Endothelial cell of umbilical vein (primary cell): ENCODE measurements at regions not wholly inside any gene's neighbourhood (a gene's known extent, or its start where the extent isn't known, plus 50 kb on each side); places are given as distances from the start of the nearest gene placed in this dataset.

Experiments used
- BruUV-seq: library from RNA; stranded (reverse); fragments of 400-500 nt; replicated peaks from 2 replicates; lab custom pipeline; 2021; lab: Mats Ljungman, UMichigan
- CTCF ChIA-PET: fragments of 300-600, 350-600 bp; sonication (Branson Sonifier 250); formaldehyde crosslinking; loops from one replicate; lab custom pipeline; 2021; ENCODE audit warnings: antibody characterized with exemption, inconsistent platforms; lab: Charles Lee
- POLR2A ChIA-PET: fragments of 300-600, 350-600 bp; sonication (Branson Sonifier 250); formaldehyde crosslinking; loops from one replicate; lab custom pipeline; 2021; ENCODE audit warnings: antibody characterized with exemption, inconsistent platforms; lab: Charles Lee
- DNase-seq: peaks from one replicate; pipeline ENCODE4 v3.0.0-alpha.2; 2011; ENCODE audit warnings: low read depth, low spot score
- FAIRE-seq: peaks from 2 replicates; lab custom pipeline; 2011; peaks lifted over from hg19 to GRCh38; lab: Jason Lieb, UNC
- H2AFZ ChIP-seq: 2 replicates; pipeline ENCODE4 v1.6.0; 2012; ENCODE audit warnings: low read depth, low read length, control low read depth, inconsistent platforms
- H3K27ac ChIP-seq: 2 replicates; pipeline ENCODE4 v1.5.1; 2011; ENCODE audit warnings: low read depth, mild to moderate bottlenecking, control low read depth, low read length, moderate library complexity; ENCODE audit not compliant: insufficient read depth
- H3K27me3 ChIP-seq, 2 experiments: 2 replicates each; pipeline versions ENCODE4 v1.6.0 to v1.6.1; 2011; ENCODE audit warnings: low read length in 2 of 2, mixed read lengths in 1 of 2; ENCODE audit not compliant: control insufficient read depth in 2 of 2, insufficient read depth in 2 of 2
- H3K36me3 ChIP-seq, 2 experiments: 2 replicates in 1 of 2; 3 replicates in 1 of 2; pipeline ENCODE4 v1.5.1; 2011; ENCODE audit warnings: low read length in 2 of 2, mild to moderate bottlenecking in 1 of 2, moderate library complexity in 1 of 2; ENCODE audit not compliant: control insufficient read depth in 2 of 2, insufficient read depth in 2 of 2; ENCODE audit errors: extremely low read depth in 1 of 2
- H3K4me1 ChIP-seq: 3 replicates; pipeline ENCODE4 v1.5.1; 2011; ENCODE audit warnings: mild to moderate bottlenecking, low read length; ENCODE audit not compliant: control insufficient read depth, insufficient read depth; ENCODE audit errors: extremely low read depth
- H3K4me2 ChIP-seq: 2 replicates; pipeline ENCODE4 v1.6.1; 2011; ENCODE audit warnings: low read length, control low read depth, mixed read lengths; ENCODE audit not compliant: insufficient read depth
- H3K4me3 ChIP-seq, 3 experiments: fragments of 200-600 bp in 1 of 3; sonication (generic), shearing (Covaris generic) in 1 of 3; replicated peaks in 1 of 3; 2 replicates each; pipeline ENCODE4 v1.5.1; 2011 to 2016; ENCODE audit warnings: control low read depth in 3 of 3, low read length in 3 of 3, mild to moderate bottlenecking in 2 of 3, inconsistent platforms in 1 of 3, low read depth in 1 of 3, moderate library complexity in 1 of 3; ENCODE audit not compliant: insufficient read depth in 1 of 3
- H3K79me2 ChIP-seq: 2 replicates; pipeline ENCODE4 v1.6.0; 2012; ENCODE audit warnings: low read length, inconsistent platforms; ENCODE audit not compliant: control insufficient read depth, insufficient read depth
- H3K9ac ChIP-seq: replicated peaks from 2 replicates; pipeline ENCODE3; 2011; ENCODE audit warnings: low read length, control low read depth; ENCODE audit not compliant: insufficient read depth; ENCODE audit errors: extremely low read depth
- H3K9me1 ChIP-seq: replicated peaks from 3 replicates; pipeline ENCODE4 v1.6.0; 2011; ENCODE audit warnings: mild to moderate bottlenecking, low read length; ENCODE audit not compliant: control insufficient read depth, insufficient read depth; ENCODE audit errors: extremely low read depth
- H3K9me3 ChIP-seq: replicated peaks from 2 replicates; pipeline ENCODE4 v1.5.1; 2012; ENCODE audit warnings: low read length, inconsistent platforms; ENCODE audit not compliant: control insufficient read depth, insufficient read depth
- H4K20me1 ChIP-seq: replicated peaks from 2 replicates; pipeline ENCODE3; 2011; ENCODE audit warnings: mild to moderate bottlenecking, low read length; ENCODE audit not compliant: control insufficient read depth, insufficient read depth; ENCODE audit errors: extremely low read depth
- EZH2 ChIP-seq: IDR thresholded peaks from 2 replicates; pipeline ENCODE4 v1.6.1; 2012; ENCODE audit warnings: borderline replicate concordance, low read depth, mild to moderate bottlenecking, moderate library complexity, low read length, inconsistent platforms; ENCODE audit not compliant: severe bottlenecking
- FOS ChIP-seq: IDR thresholded peaks from 2 replicates; pipeline ENCODE4 v1.6.1; 2011; ENCODE audit warnings: mild to moderate bottlenecking, low read length, moderate library complexity, borderline replicate concordance; ENCODE audit not compliant: insufficient read depth
- GATA2 ChIP-seq: IDR thresholded peaks from 2 replicates; pipeline ENCODE4 v1.7.0; 2011; ENCODE audit warnings: low read depth, mild to moderate bottlenecking, moderate library complexity, mixed read lengths, low read length; ENCODE audit not compliant: insufficient read length, insufficient read depth
- JUN ChIP-seq: IDR thresholded peaks from 2 replicates; pipeline ENCODE4 v1.6.1; 2011; ENCODE audit warnings: borderline replicate concordance, low read depth; ENCODE audit not compliant: insufficient read length, insufficient read depth
- MAX ChIP-seq: IDR thresholded peaks from 2 replicates; pipeline ENCODE4 v1.6.1; 2011; ENCODE audit not compliant: insufficient read depth, insufficient read length
- MYC ChIP-seq: IDR thresholded peaks from one replicate; pipeline ENCODE4 v1.6.1; 2011; ENCODE audit warnings: mild to moderate bottlenecking, low read depth, low read length
- POLR2A ChIP-seq: IDR thresholded peaks from 2 replicates; pipeline ENCODE4 v1.6.1; 2012; ENCODE audit warnings: low read depth, mild to moderate bottlenecking, control low read depth, low read length
- POLR2AphosphoS5 ChIP-seq: IDR thresholded peaks from 2 replicates; pipeline ENCODE4 v1.6.1; 2012; ENCODE audit warnings: low read depth, mild to moderate bottlenecking, control low read depth, low read length, moderate library complexity; ENCODE audit not compliant: insufficient read depth
- dilution Hi-C: fragments of 300-500 bp; cut with MboI; formaldehyde crosslinking; loops from one replicate; pipeline ENCODE4 v1.15.0; 2019; ENCODE audit warnings: low sequenced_read_pairs; ENCODE audit not compliant: extremely low pct_ligation_motif_present
- intact Hi-C: fragments of 100-400 bp; cut with micrococcal nuclease; formaldehyde crosslinking; loops from one replicate; pipeline ENCODE4 v1.10.0; 2022
- TF ChIP-seq, protein P1 (sequence below), 2 donors: IDR thresholded peaks; 1 replicate in 1 of 2; 2 replicates in 1 of 2; pipeline ENCODE4 v1.5.1; 2011; ENCODE audit warnings: low read length in 2 of 2, mild to moderate bottlenecking in 2 of 2, moderate library complexity in 2 of 2, control low read depth in 1 of 2, inconsistent platforms in 1 of 2, low read depth in 1 of 2; ENCODE audit not compliant: insufficient read depth in 1 of 2; ENCODE audit errors: extremely low read depth in 1 of 2

GRCh38 chr1:181347495-181348390 is 135.6 kb upstream of the CACNA1E start:
- POLR2A ChIA-PET = no interaction called here
- H3K27me3 ChIP-seq = no peaks in the 10 kb centered on the region
- H2AFZ ChIP-seq = no peak overlapping the region
- dilution Hi-C loops (no loop called here), intact Hi-C loops (no loop called here)
- DNase-seq (no peak), FAIRE-seq (no peak)
- no peak overlapping the region for H3K9ac ChIP-seq
- no peaks in the 10 kb centered on the region for H3K9me3 ChIP-seq
- H4K20me1 ChIP-seq = no peaks in the 10 kb centered on the region
- CTCF ChIA-PET = no interaction called here
- H3K79me2 ChIP-seq = no peaks in the 10 kb centered on the region
- H3K4me3 ChIP-seq = no peak overlapping the region
- H3K4me2 ChIP-seq = no peak overlapping the region
- no peaks in the 10 kb centered on the region for H3K9me1 ChIP-seq
- no TSS peak for BruUV-seq
- no peaks in the 10 kb centered on the region for H3K4me1 ChIP-seq
- no peak overlapping the region for H3K27ac ChIP-seq
- TF ChIP-seq FOS = no peak
- no peak for TF ChIP-seq MYC
- TF ChIP-seq, protein P1, sequence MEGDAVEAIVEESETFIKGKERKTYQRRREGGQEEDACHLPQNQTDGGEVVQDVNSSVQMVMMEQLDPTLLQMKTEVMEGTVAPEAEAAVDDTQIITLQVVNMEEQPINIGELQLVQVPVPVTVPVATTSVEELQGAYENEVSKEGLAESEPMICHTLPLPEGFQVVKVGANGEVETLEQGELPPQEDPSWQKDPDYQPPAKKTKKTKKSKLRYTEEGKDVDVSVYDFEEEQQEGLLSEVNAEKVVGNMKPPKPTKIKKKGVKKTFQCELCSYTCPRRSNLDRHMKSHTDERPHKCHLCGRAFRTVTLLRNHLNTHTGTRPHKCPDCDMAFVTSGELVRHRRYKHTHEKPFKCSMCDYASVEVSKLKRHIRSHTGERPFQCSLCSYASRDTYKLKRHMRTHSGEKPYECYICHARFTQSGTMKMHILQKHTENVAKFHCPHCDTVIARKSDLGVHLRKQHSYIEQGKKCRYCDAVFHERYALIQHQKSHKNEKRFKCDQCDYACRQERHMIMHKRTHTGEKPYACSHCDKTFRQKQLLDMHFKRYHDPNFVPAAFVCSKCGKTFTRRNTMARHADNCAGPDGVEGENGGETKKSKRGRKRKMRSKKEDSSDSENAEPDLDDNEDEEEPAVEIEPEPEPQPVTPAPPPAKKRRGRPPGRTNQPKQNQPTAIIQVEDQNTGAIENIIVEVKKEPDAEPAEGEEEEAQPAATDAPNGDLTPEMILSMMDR (IDR thresholded peaks at IDR 0.05; ENCODE audit: extremely low read depth in 1 of 2, insufficient read depth in 1 of 2, low read depth in 1 of 2, low read length in 2 of 2) = no peak
- H3K36me3 ChIP-seq = no peaks in the 10 kb centered on the region

GRCh38 chr1:181349512-181349911 is 133.8 kb upstream of the CACNA1E start:
- H3K4me2 ChIP-seq = no peak overlapping the region
- ChIA-PET CTCF (interaction anchor here (2.2 kb wide), 1 partner anchor 159 kb away, joined by 5 read pairs; no protein-coding TSS in a partner anchor), POLR2A (no interaction called here)
- intact Hi-C loops = no loop called here
- H3K9me1 ChIP-seq = no peaks in the 10 kb centered on the region
- no peak overlapping the region for H3K9ac ChIP-seq
- no peak overlapping the region for H2AFZ ChIP-seq
- H4K20me1 ChIP-seq = no peaks in the 10 kb centered on the region
- H3K9me3 ChIP-seq = no peaks in the 10 kb centered on the region
- dilution Hi-C loops = no loop called here
- H3K79me2 ChIP-seq = no peaks in the 10 kb centered on the region
- no peaks in the 10 kb centered on the region for H3K4me1 ChIP-seq
- no peak overlapping the region for H3K27ac ChIP-seq
- H3K36me3 ChIP-seq = no peaks in the 10 kb centered on the region
- TF ChIP-seq MAX (no peak), POLR2AphosphoS5 (no peak), POLR2A (no peak), MYC (no peak), GATA2 (no peak), JUN (no peak), EZH2 (no peak), FOS (no peak)
- TF ChIP-seq, protein P1 (IDR thresholded peaks at IDR 0.05; ENCODE audit: extremely low read depth in 1 of 2, insufficient read depth in 1 of 2, low read depth in 1 of 2, low read length in 2 of 2) = no peak
- no peaks in the 10 kb centered on the region for H3K27me3 ChIP-seq
- no peak overlapping the region for H3K4me3 ChIP-seq
- DNase-seq (no peak), FAIRE-seq (no peak)
- BruUV-seq = no TSS peak
